ENCODE measurements at regions not wholly inside any gene's neighbourhood (a gene's known extent, or its start where the extent isn't known, plus 50 kb on each side); places are given as distances from the start of the nearest gene placed in this dataset.

DNA sequence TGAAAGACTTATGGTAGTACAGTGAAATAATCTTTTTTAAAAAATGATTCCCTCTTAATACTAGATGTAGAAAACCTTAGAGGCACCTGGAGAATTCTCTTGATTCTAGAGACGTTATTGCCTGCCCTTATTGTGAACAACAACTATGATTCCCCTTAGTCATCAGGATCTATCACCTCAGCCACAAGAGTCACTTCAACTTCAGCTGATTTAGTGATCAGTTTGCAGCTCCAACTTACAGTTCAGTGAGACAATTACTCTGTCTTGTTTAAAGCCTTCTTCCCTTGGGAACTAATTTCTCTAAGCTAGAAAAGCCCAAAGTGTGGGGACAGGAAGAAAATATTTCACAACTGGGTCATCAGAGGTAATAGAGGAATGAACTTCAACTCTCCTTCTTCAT, 254.3 kb upstream of the SLITRK1 start:
- Histone ChIP-seq H2AFZ (ENCODE audit: low read depth, low read length, poor library complexity, severe bottlenecking) (no peak overlapping the region), H3K36me3 (ENCODE audit: control insufficient read depth in 1 of 2, insufficient read depth in 2 of 2, low read length in 2 of 2) (no peaks in the 10 kb centered on the region), H3K9me2 (ENCODE audit: insufficient read depth) (no peaks in the 10 kb centered on the region), H3K27me3 (ENCODE audit: insufficient read depth, low read length) (no peaks in the 10 kb centered on the region), H3K9ac (ENCODE audit: low read length) (no peak overlapping the region), H4K20me1 (ENCODE audit: insufficient read depth) (no peaks in the 10 kb centered on the region), H3K9me3 (ENCODE audit: control insufficient read depth in 1 of 2, insufficient read depth in 1 of 2, low read depth in 1 of 2, low read length in 2 of 2) (no peaks in the 10 kb centered on the region), H3K4me3 (replicated peaks in 1 of 2; ENCODE audit: low read depth in 1 of 2, low read length in 2 of 2) (no peak overlapping the region), H3K4me1 (ENCODE audit: control insufficient read depth in 1 of 2, insufficient read depth in 2 of 2, low read length in 2 of 2) (no peaks in the 10 kb centered on the region), H3K79me2 (ENCODE audit: insufficient read depth, low read length) (no peaks in the 10 kb centered on the region), H3K27ac (ENCODE audit: low read depth, low read length) (no peak overlapping the region), H3K4me2 (ENCODE audit: low read length) (no peak overlapping the region)
- BruUV-seq (replicated peaks): no TSS peak
- intact Hi-C loops (cut with micrococcal nuclease): no loop called here
- RAD21 ChIA-PET (ENCODE audit: low non-redundant PET in 1 of 2, low total read pairs in 2 of 2, uncharacterized antibody in 2 of 2, unreplicated experiment in 2 of 2): no interaction called here
- CTCF ChIA-PET: no interaction called here
- ATAC-seq (no peak), DNase-seq (ENCODE audit: low read depth, low spot score) (no peak)
- TF ChIP-seq CEBPB (IDR thresholded peaks at IDR 0.05; ENCODE audit: low read depth) (no peak), RAD21 (IDR thresholded peaks at IDR 0.05; ENCODE audit: low read depth) (no peak), POLR2AphosphoS5 (IDR thresholded peaks at IDR 0.05; ENCODE audit: low read depth, low read length) (no peak)
- TF ChIP-seq, protein P1, sequence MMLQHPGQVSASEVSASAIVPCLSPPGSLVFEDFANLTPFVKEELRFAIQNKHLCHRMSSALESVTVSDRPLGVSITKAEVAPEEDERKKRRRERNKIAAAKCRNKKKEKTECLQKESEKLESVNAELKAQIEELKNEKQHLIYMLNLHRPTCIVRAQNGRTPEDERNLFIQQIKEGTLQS (IDR thresholded peaks at IDR 0.05): no peak
- POLR2A ChIA-PET: no interaction called here

DNA sequence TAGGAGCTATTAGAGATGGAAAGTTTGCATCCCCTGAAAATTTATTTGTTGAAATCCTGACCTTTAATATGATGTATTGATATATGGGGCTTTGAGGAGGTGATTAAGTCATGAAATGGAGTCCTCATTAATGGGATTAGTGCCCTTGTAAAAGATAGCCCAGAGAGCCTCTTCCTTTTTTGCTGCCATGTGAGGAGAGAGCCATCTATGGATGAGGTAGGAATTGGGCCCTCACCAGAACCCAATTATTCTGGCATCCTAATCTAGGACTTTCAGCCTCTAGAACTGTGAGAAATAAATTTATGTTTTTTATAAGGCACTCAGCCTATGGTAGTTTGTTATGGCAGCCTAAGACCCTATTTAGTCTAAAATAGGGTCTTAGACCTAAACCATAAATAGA, 250.2 kb upstream of the SLITRK1 start:
- H3K4me3 ChIP-seq (replicated peaks in 1 of 2; ENCODE audit: low read depth in 1 of 2, low read length in 2 of 2): no peak overlapping the region
- CTCF ChIA-PET: no interaction called here
- no peak overlapping the region for H3K27ac ChIP-seq (ENCODE audit: low read depth, low read length)
- BruUV-seq (replicated peaks): no TSS peak
- no peaks in the 10 kb centered on the region for H3K4me1 ChIP-seq (ENCODE audit: control insufficient read depth in 1 of 2, insufficient read depth in 2 of 2, low read length in 2 of 2)
- H3K9me2 ChIP-seq (ENCODE audit: insufficient read depth): no peaks in the 10 kb centered on the region
- no peaks in the 10 kb centered on the region for H3K79me2 ChIP-seq (ENCODE audit: insufficient read depth, low read length)
- TF ChIP-seq SIN3A (IDR thresholded peaks at IDR 0.05; ENCODE audit: low read depth): no peak
- TF ChIP-seq, protein P1 (IDR thresholded peaks at IDR 0.05): no peak
- no peak for TF ChIP-seq CBX3 (IDR thresholded peaks at IDR 0.05; ENCODE audit: low read depth)
- TF ChIP-seq SRF (IDR thresholded peaks at IDR 0.05; ENCODE audit: low read depth): no peak
- TF ChIP-seq, protein P2, sequence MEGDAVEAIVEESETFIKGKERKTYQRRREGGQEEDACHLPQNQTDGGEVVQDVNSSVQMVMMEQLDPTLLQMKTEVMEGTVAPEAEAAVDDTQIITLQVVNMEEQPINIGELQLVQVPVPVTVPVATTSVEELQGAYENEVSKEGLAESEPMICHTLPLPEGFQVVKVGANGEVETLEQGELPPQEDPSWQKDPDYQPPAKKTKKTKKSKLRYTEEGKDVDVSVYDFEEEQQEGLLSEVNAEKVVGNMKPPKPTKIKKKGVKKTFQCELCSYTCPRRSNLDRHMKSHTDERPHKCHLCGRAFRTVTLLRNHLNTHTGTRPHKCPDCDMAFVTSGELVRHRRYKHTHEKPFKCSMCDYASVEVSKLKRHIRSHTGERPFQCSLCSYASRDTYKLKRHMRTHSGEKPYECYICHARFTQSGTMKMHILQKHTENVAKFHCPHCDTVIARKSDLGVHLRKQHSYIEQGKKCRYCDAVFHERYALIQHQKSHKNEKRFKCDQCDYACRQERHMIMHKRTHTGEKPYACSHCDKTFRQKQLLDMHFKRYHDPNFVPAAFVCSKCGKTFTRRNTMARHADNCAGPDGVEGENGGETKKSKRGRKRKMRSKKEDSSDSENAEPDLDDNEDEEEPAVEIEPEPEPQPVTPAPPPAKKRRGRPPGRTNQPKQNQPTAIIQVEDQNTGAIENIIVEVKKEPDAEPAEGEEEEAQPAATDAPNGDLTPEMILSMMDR (IDR thresholded peaks at IDR 0.05 in 2 of 3, conservative IDR thresholded peaks at IDR 0.05 in 1 of 3; ENCODE audit: borderline replicate concordance in 1 of 3, insufficient read depth in 1 of 3, low read depth in 2 of 3, low read length in 2 of 3): no peak
- TF ChIP-seq YY1 (IDR thresholded peaks at IDR 0.05; ENCODE audit: extremely low read depth, insufficient replicate concordance, low read depth, low read length): no peak
- no peak for TF ChIP-seq EZH2phosphoT487 (IDR thresholded peaks at IDR 0.05; ENCODE audit: borderline replicate concordance)
- TF ChIP-seq, protein P3, sequence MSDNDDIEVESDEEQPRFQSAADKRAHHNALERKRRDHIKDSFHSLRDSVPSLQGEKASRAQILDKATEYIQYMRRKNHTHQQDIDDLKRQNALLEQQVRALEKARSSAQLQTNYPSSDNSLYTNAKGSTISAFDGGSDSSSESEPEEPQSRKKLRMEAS (IDR thresholded peaks at IDR 0.05): no peak
- no peak for TF ChIP-seq ZNF274 (IDR thresholded peaks at IDR 0.05; ENCODE audit: low read depth, low read length)
- TF ChIP-seq ELF1 (IDR thresholded peaks at IDR 0.05; ENCODE audit: borderline replicate concordance, low read depth): no peak
- TF ChIP-seq SP1 (IDR thresholded peaks at IDR 0.05; ENCODE audit: low read depth): no peak
- no peak for TF ChIP-seq POLR2A (IDR thresholded peaks at IDR 0.05; ENCODE audit: borderline replicate concordance, extremely low read depth, insufficient read depth, insufficient read length)
- no peak for TF ChIP-seq POLR2AphosphoS5 (IDR thresholded peaks at IDR 0.05; ENCODE audit: low read depth, low read length)
- TF ChIP-seq, protein P4, sequence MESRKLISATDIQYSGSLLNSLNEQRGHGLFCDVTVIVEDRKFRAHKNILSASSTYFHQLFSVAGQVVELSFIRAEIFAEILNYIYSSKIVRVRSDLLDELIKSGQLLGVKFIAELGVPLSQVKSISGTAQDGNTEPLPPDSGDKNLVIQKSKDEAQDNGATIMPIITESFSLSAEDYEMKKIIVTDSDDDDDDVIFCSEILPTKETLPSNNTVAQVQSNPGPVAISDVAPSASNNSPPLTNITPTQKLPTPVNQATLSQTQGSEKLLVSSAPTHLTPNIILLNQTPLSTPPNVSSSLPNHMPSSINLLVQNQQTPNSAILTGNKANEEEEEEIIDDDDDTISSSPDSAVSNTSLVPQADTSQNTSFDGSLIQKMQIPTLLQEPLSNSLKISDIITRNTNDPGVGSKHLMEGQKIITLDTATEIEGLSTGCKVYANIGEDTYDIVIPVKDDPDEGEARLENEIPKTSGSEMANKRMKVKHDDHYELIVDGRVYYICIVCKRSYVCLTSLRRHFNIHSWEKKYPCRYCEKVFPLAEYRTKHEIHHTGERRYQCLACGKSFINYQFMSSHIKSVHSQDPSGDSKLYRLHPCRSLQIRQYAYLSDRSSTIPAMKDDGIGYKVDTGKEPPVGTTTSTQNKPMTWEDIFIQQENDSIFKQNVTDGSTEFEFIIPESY (IDR thresholded peaks at IDR 0.05; ENCODE audit: extremely low read depth, insufficient replicate concordance, low read length): no peak
- TF ChIP-seq ZFX (IDR thresholded peaks at IDR 0.05): no peak
- TF ChIP-seq EZH2 (IDR thresholded peaks at IDR 0.05): no peak
- POLR2A ChIA-PET: no interaction called here
- DNase-seq (ENCODE audit: low read depth, low spot score) (no peak), ATAC-seq (no peak)
- H3K9ac ChIP-seq (ENCODE audit: low read length): no peak overlapping the region
- H3K9me3 ChIP-seq (ENCODE audit: control insufficient read depth in 1 of 2, insufficient read depth in 1 of 2, low read depth in 1 of 2, low read length in 2 of 2): no peaks in the 10 kb centered on the region
- RAD21 ChIA-PET (ENCODE audit: low non-redundant PET in 1 of 2, low total read pairs in 2 of 2, uncharacterized antibody in 2 of 2, unreplicated experiment in 2 of 2): no interaction called here
- no peak overlapping the region for H2AFZ ChIP-seq (ENCODE audit: low read depth, low read length, poor library complexity, severe bottlenecking)
- no peak overlapping the region for H3K4me2 ChIP-seq (ENCODE audit: low read length)
- H3K36me3 ChIP-seq (ENCODE audit: control insufficient read depth in 1 of 2, insufficient read depth in 2 of 2, low read length in 2 of 2): no peaks in the 10 kb centered on the region
- no peaks in the 10 kb centered on the region for H4K20me1 ChIP-seq (ENCODE audit: insufficient read depth)
- intact Hi-C loops (cut with micrococcal nuclease): no loop called here
- H3K27me3 ChIP-seq (ENCODE audit: insufficient read depth, low read length): no peaks in the 10 kb centered on the region

Measured in HCT116 (cell line).